Astrocyte (in vitro differentiated cells and primary cell): ENCODE measurements at regions not wholly inside any gene's neighbourhood (a gene's known extent, or its start where the extent isn't known, plus 50 kb on each side); places are given as distances from the start of the nearest gene placed in this dataset.

Source experiments
- DNase-seq: peaks from one replicate; pipeline ENCODE4 v3.0.0-alpha.2; 2010; ENCODE audit warnings: low read depth
- FAIRE-seq: peaks from 2 replicates; lab custom pipeline; 2011; peaks lifted over from hg19 to GRCh38; lab: Jason Lieb, UNC
- H2AFZ ChIP-seq: 2 replicates; pipeline ENCODE4 v1.6.0; 2012; ENCODE audit warnings: low read depth, low read length, inconsistent platforms
- H3K27ac ChIP-seq: 2 replicates; pipeline ENCODE4 v1.5.1; 2011; ENCODE audit warnings: low read depth, low read length, inconsistent platforms
- H3K27me3 ChIP-seq: 2 replicates; pipeline ENCODE4 v1.6.0; 2011; ENCODE audit warnings: low read length, inconsistent platforms; ENCODE audit not compliant: insufficient read depth
- H3K36me3 ChIP-seq: 2 replicates; pipeline ENCODE4 v1.5.1; 2011; ENCODE audit warnings: low read length, inconsistent platforms; ENCODE audit not compliant: insufficient read depth
- H3K4me1 ChIP-seq: 2 replicates; pipeline ENCODE4 v1.5.1; 2011; ENCODE audit warnings: low read length, inconsistent platforms; ENCODE audit not compliant: insufficient read depth
- H3K4me2 ChIP-seq: 2 replicates; pipeline ENCODE4 v1.6.0; 2012; ENCODE audit warnings: low read length, inconsistent platforms
- H3K4me3 ChIP-seq: 2 replicates; pipeline ENCODE4 v1.5.1; 2011; ENCODE audit warnings: low read depth, mild to moderate bottlenecking, low read length, inconsistent platforms; ENCODE audit not compliant: insufficient read depth
- H3K79me2 ChIP-seq: 2 replicates; pipeline ENCODE4 v1.6.0; 2012; ENCODE audit warnings: mild to moderate bottlenecking, low read length, inconsistent platforms; ENCODE audit not compliant: insufficient read depth
- H3K9ac ChIP-seq: 2 replicates; pipeline ENCODE4 v1.6.0; 2012; ENCODE audit warnings: mild to moderate bottlenecking, low read length, inconsistent platforms
- H3K9me3 ChIP-seq: 2 replicates; pipeline ENCODE4 v1.5.1; 2012; ENCODE audit warnings: low read depth, mild to moderate bottlenecking, low read length, inconsistent platforms; ENCODE audit not compliant: insufficient read depth
- H4K20me1 ChIP-seq: 2 replicates; pipeline ENCODE4 v1.6.0; 2012; ENCODE audit warnings: low read length, inconsistent platforms; ENCODE audit not compliant: insufficient read depth
- H3K27ac Mint-ChIP-seq: one replicate; pipeline ENCODE4 v1.8.0; 2021; ENCODE audit warnings: mild to moderate bottlenecking, mixed read lengths; ENCODE audit not compliant: unreplicated experiment
- H3K27me3 Mint-ChIP-seq: one replicate; pipeline ENCODE4 v1.8.0; 2021; ENCODE audit warnings: low read depth, mixed read lengths; ENCODE audit not compliant: unreplicated experiment
- H3K36me3 Mint-ChIP-seq: one replicate; pipeline ENCODE4 v1.8.0; 2021; ENCODE audit warnings: low read depth, mixed read lengths; ENCODE audit not compliant: unreplicated experiment
- H3K4me1 Mint-ChIP-seq: one replicate; pipeline ENCODE4 v1.8.0; 2021; ENCODE audit warnings: low read depth, mixed read lengths; ENCODE audit not compliant: unreplicated experiment
- H3K4me3 Mint-ChIP-seq: one replicate; pipeline ENCODE4 v1.8.0; 2021; ENCODE audit warnings: mild to moderate bottlenecking, moderate library complexity, mixed read lengths; ENCODE audit not compliant: unreplicated experiment
- H3K9me3 Mint-ChIP-seq: one replicate; pipeline ENCODE4 v1.8.0; 2021; ENCODE audit warnings: mild to moderate bottlenecking, mixed read lengths; ENCODE audit not compliant: unreplicated experiment
- EZH2 ChIP-seq: IDR thresholded peaks from 2 replicates; pipeline ENCODE4 v1.6.1; 2012; ENCODE audit warnings: mild to moderate bottlenecking, low read length, inconsistent platforms; ENCODE audit not compliant: insufficient read depth
- TF ChIP-seq, protein P1 (sequence below): IDR thresholded peaks from 2 replicates; pipeline ENCODE4 v1.5.1; 2011; ENCODE audit warnings: low read depth, mild to moderate bottlenecking, inconsistent platforms, low read length, moderate library complexity; ENCODE audit not compliant: insufficient read depth

DNA sequence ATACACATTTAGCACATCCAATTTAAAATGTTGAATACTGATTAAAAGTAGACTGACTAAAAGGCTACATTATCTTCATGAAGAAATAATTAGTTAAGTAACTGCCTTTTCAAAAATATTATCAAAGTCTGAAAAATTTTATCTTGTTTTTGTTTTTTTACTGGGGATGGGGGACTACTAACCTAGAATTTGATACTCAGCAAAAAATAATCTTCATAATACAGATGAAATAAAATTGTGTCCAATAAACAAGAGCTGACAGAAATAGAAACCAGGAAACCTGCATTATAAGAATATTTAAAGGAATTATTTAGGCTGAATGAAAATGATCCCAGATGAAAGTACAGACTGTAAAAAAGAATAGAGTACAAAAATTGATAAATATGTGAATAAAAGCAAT, 200.7 kb upstream of the RGPD4 start:
- peaks cover 2% of the 10 kb centered on the region for H3K9me3 ChIP-seq
- H3K79me2 ChIP-seq, result no peaks in the 10 kb centered on the region
- Mint-ChIP-seq H3K4me1 (no peaks in the 10 kb centered on the region), H3K27ac (no peak overlapping the region), H3K36me3 (no peaks in the 10 kb centered on the region), H3K9me3 (peaks cover 18% of the 10 kb centered on the region), H3K4me3 (no peak overlapping the region), H3K27me3 (no peaks in the 10 kb centered on the region)
- no peaks in the 10 kb centered on the region for H3K36me3 ChIP-seq
- H3K27ac ChIP-seq, result no peak overlapping the region
- H3K4me1 ChIP-seq, result no peaks in the 10 kb centered on the region
- DNase-seq (no peak), FAIRE-seq (no peak)
- no peak overlapping the region for H3K4me2 ChIP-seq
- H3K9ac ChIP-seq, result no peak overlapping the region
- no peak overlapping the region for H3K4me3 ChIP-seq
- TF ChIP-seq EZH2, result no peak
- TF ChIP-seq, protein P1, sequence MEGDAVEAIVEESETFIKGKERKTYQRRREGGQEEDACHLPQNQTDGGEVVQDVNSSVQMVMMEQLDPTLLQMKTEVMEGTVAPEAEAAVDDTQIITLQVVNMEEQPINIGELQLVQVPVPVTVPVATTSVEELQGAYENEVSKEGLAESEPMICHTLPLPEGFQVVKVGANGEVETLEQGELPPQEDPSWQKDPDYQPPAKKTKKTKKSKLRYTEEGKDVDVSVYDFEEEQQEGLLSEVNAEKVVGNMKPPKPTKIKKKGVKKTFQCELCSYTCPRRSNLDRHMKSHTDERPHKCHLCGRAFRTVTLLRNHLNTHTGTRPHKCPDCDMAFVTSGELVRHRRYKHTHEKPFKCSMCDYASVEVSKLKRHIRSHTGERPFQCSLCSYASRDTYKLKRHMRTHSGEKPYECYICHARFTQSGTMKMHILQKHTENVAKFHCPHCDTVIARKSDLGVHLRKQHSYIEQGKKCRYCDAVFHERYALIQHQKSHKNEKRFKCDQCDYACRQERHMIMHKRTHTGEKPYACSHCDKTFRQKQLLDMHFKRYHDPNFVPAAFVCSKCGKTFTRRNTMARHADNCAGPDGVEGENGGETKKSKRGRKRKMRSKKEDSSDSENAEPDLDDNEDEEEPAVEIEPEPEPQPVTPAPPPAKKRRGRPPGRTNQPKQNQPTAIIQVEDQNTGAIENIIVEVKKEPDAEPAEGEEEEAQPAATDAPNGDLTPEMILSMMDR, result no peak
- H4K20me1 ChIP-seq, result no peaks in the 10 kb centered on the region
- no peak overlapping the region for H2AFZ ChIP-seq
- H3K27me3 ChIP-seq, result no peaks in the 10 kb centered on the region

DNA sequence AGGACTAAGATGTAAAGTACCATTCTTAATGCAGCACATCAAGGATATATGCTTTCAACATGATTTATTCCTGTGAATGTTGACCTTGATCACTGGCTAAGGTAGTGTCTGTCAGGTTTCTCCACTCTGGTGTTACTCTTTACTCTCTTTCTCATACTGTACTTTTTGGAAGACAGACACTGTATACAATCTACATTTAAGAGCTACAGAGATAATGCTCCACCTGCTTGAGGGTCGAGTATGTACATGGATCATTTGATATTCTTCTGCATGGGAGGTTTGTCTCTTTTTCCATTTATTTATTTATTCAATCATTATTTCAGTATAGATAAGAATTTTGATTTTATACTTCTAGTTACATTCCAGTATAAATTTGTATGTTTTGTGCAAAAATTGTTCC, 199.5 kb upstream of the RGPD4 start:
- no peak overlapping the region for H3K4me3 Mint-ChIP-seq
- Histone ChIP-seq H3K36me3 (no peaks in the 10 kb centered on the region), H3K9me3 (no peaks in the 10 kb centered on the region), H3K4me1 (no peaks in the 10 kb centered on the region), H3K27me3 (no peaks in the 10 kb centered on the region), H3K79me2 (no peaks in the 10 kb centered on the region), H3K9ac (no peak overlapping the region), H2AFZ (no peak overlapping the region), H3K4me2 (no peak overlapping the region), H3K27ac (no peak overlapping the region), H4K20me1 (no peaks in the 10 kb centered on the region), H3K4me3 (no peak overlapping the region)
- no peak for DNase-seq
- TF ChIP-seq EZH2, result no peak
- TF ChIP-seq, protein P1, result no peak
- no peak for FAIRE-seq
- no peaks in the 10 kb centered on the region for H3K27me3 Mint-ChIP-seq
- H3K27ac Mint-ChIP-seq, result no peak overlapping the region
- H3K36me3 Mint-ChIP-seq, result no peaks in the 10 kb centered on the region
- H3K9me3 Mint-ChIP-seq, result peaks cover 16% of the 10 kb centered on the region
- H3K4me1 Mint-ChIP-seq, result no peaks in the 10 kb centered on the region

DNA sequence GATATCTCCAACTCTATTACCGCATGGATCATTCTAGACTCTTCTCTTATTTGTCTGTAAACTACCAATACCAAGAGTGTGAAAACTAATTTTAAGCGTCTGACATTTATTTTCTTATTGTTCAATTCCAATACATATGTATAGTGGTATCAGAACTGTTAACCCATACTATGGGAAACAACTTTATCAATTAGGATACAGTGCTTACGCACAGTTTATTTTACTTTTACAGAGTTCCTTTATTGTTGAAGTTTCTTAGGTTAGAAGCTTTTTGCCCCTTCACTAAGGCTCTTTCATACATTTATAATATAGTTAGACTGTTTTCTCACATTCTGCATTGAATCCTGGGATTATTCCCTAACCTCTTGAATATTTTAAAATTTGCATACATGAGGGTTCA, 198.8 kb upstream of the RGPD4 start:
- H2AFZ ChIP-seq, result no peak overlapping the region
- no peak for DNase-seq
- Mint-ChIP-seq H3K4me3 (no peak overlapping the region), H3K27me3 (no peaks in the 10 kb centered on the region), H3K27ac (no peak overlapping the region), H3K9me3 (peaks cover 15% of the 10 kb centered on the region), H3K36me3 (no peaks in the 10 kb centered on the region), H3K4me1 (no peaks in the 10 kb centered on the region)
- H3K27ac ChIP-seq, result no peak overlapping the region
- H3K4me3 ChIP-seq, result no peak overlapping the region
- H3K4me2 ChIP-seq, result no peak overlapping the region
- H3K4me1 ChIP-seq, result no peaks in the 10 kb centered on the region
- H3K79me2 ChIP-seq, result no peaks in the 10 kb centered on the region
- no peaks in the 10 kb centered on the region for H3K27me3 ChIP-seq
- no peak for TF ChIP-seq EZH2
- TF ChIP-seq, protein P1, result no peak
- no peak overlapping the region for H3K9ac ChIP-seq
- H4K20me1 ChIP-seq, result no peaks in the 10 kb centered on the region
- no peak for FAIRE-seq
- no peaks in the 10 kb centered on the region for H3K9me3 ChIP-seq
- no peaks in the 10 kb centered on the region for H3K36me3 ChIP-seq
